HCT116 (cell line): ENCODE measurements at regions not wholly inside any gene's neighbourhood (a gene's known extent, or its start where the extent isn't known, plus 50 kb on each side); places are given as distances from the start of the nearest gene placed in this dataset.

ENCODE experiments used
- ATAC-seq: fragments of 200-7000 bp; cut with Tn5 transposase; 2 replicates; pipeline ENCODE4 v1.9.1; 2020; ENCODE audit warnings: mild to moderate bottlenecking, moderate library complexity
- BruUV-seq: library from RNA; stranded (reverse); fragments of 400-500 nt; replicated peaks from 2 replicates; lab custom pipeline; 2021; lab: Mats Ljungman, UMichigan
- CTCF ChIA-PET: fragments of 300-600 bp; sonication (Branson Sonifier 250); formaldehyde crosslinking; loops from one replicate; lab custom pipeline; 2021; ENCODE audit warnings: antibody characterized with exemption; lab: Charles Lee
- POLR2A ChIA-PET: fragments of 300-600, 350-600 bp; sonication (Branson Sonifier 250); formaldehyde crosslinking; loops from one replicate; lab custom pipeline; 2021; ENCODE audit warnings: antibody characterized with exemption; lab: Charles Lee
- RAD21 ChIA-PET, 2 experiments: fragments of 300-600 bp; sonication (Branson Sonifier 250); formaldehyde crosslinking; loops; one replicate each; lab custom pipeline; 2023; ENCODE audit warnings: low total read pairs in 2 of 2; ENCODE audit not compliant: uncharacterized antibody in 2 of 2, unreplicated experiment in 2 of 2, low non-redundant PET in 1 of 2; lab: Charles Lee
- DNase-seq: peaks from one replicate; pipeline ENCODE4 v3.0.0-alpha.2; 2010; ENCODE audit warnings: low read depth, low spot score
- H2AFZ ChIP-seq: fragments of 200-600 bp; shearing (Covaris generic), sonication (generic); 2 replicates; pipeline ENCODE4 v1.6.1; 2017; ENCODE audit warnings: low read depth, mixed run types, mixed read lengths, antibody characterized with exemption, low read length; ENCODE audit not compliant: poor library complexity, severe bottlenecking
- H3K27ac ChIP-seq: 2 replicates; pipeline ENCODE4 v1.5.1; 2012; ENCODE audit warnings: low read depth, low read length
- H3K27me3 ChIP-seq: fragments of 200-600 bp; sonication (generic); 2 replicates; pipeline ENCODE4 v1.6.1; 2016; ENCODE audit warnings: mixed run types, low read length, mixed read lengths; ENCODE audit not compliant: insufficient read depth
- H3K36me3 ChIP-seq, 2 experiments: fragments of 200-500 bp in 1 of 2; fragments of 200-600 bp in 1 of 2; sonication (Bioruptor generic) in 1 of 2; sonication (generic) in 1 of 2; 2 replicates each; pipeline versions ENCODE4 v1.5.1 to v1.6.1; 2014 to 2016; ENCODE audit warnings: low read length in 2 of 2, inconsistent platforms in 1 of 2, mixed read lengths in 1 of 2, mixed run types in 1 of 2; ENCODE audit not compliant: insufficient read depth in 2 of 2, control insufficient read depth in 1 of 2
- H3K4me1 ChIP-seq, 2 experiments: fragments of 200-600 bp in 1 of 2; sonication (generic) in 1 of 2; 2 replicates each; pipeline versions ENCODE4 v1.5.1 to v1.6.1; 2012 to 2017; ENCODE audit warnings: low read length in 2 of 2, inconsistent platforms in 1 of 2, mild to moderate bottlenecking in 1 of 2, mixed read lengths in 1 of 2, mixed run types in 1 of 2, moderate library complexity in 1 of 2; ENCODE audit not compliant: insufficient read depth in 2 of 2, control insufficient read depth in 1 of 2
- H3K4me2 ChIP-seq: fragments of 200-600 bp; sonication (generic); 2 replicates; pipeline ENCODE4 v1.6.1; 2017; ENCODE audit warnings: mixed run types, low read length, mixed read lengths
- H3K4me3 ChIP-seq, 2 experiments: fragments of 200-600 bp in 1 of 2; sonication (generic) in 1 of 2; replicated peaks in 1 of 2; 2 replicates each; pipeline ENCODE4 v1.5.1; 2011 to 2016; ENCODE audit warnings: low read length in 2 of 2, control low read depth in 1 of 2, low read depth in 1 of 2, mild to moderate bottlenecking in 1 of 2, mixed read lengths in 1 of 2, mixed run types in 1 of 2
- H3K79me2 ChIP-seq: fragments of 200-600 bp; sonication (generic); 2 replicates; pipeline ENCODE4 v1.6.1; 2017; ENCODE audit warnings: mild to moderate bottlenecking, mixed run types, low read length, moderate library complexity, mixed read lengths; ENCODE audit not compliant: insufficient read depth
- H3K9ac ChIP-seq: fragments of 200-600 bp; sonication (generic); 2 replicates; pipeline ENCODE4 v1.6.1; 2016; ENCODE audit warnings: low read length, mixed read lengths
- H3K9me2 ChIP-seq: fragments of 200-600 bp; sonication (generic), shearing (Covaris generic); 2 replicates; pipeline ENCODE4 v1.6.1; 2017; ENCODE audit warnings: mixed run types, mild to moderate bottlenecking, moderate library complexity; ENCODE audit not compliant: insufficient read depth
- H3K9me3 ChIP-seq, 2 experiments: fragments of 200-500 bp in 1 of 2; fragments of 200-600 bp in 1 of 2; sonication (Bioruptor generic) in 1 of 2; sonication (generic) in 1 of 2; 2 replicates each; pipeline ENCODE4 v1.6.1; 2014 to 2017; ENCODE audit warnings: low read length in 2 of 2, mixed read lengths in 2 of 2, inconsistent platforms in 1 of 2, low read depth in 1 of 2, mild to moderate bottlenecking in 1 of 2, mixed run types in 1 of 2, moderate library complexity in 1 of 2; ENCODE audit not compliant: control insufficient read depth in 1 of 2, insufficient read depth in 1 of 2
- H4K20me1 ChIP-seq: fragments of 200-600 bp; sonication (generic), shearing (Covaris generic); 2 replicates; pipeline ENCODE4 v1.6.1; 2017; ENCODE audit warnings: mixed run types, mild to moderate bottlenecking, moderate library complexity; ENCODE audit not compliant: insufficient read depth
- ATF3 ChIP-seq: IDR thresholded peaks from 2 replicates; pipeline ENCODE4 v1.6.1; 2012
- CEBPB ChIP-seq: IDR thresholded peaks from 2 replicates; pipeline ENCODE4 v1.6.1; 2012; ENCODE audit warnings: low read depth
- CTCF ChIP-seq, 3 experiments: fragments of 200-600 bp in 1 of 3; sonication (generic) in 1 of 3; IDR thresholded peaks in 2 of 3; conservative IDR thresholded peaks in 1 of 3; 2 replicates each; pipeline ENCODE4 v1.5.1; 2012 to 2017; ENCODE audit warnings: low read depth in 2 of 3, low read length in 2 of 3, antibody characterized with exemption in 1 of 3, borderline replicate concordance in 1 of 3, control low read depth in 1 of 3, mild to moderate bottlenecking in 1 of 3, mixed read lengths in 1 of 3, mixed run types in 1 of 3, moderate library complexity in 1 of 3; ENCODE audit not compliant: insufficient read depth in 1 of 3
- ELF1 ChIP-seq: IDR thresholded peaks from 2 replicates; pipeline ENCODE4 v1.6.1; 2012; ENCODE audit warnings: low read depth, borderline replicate concordance
- EZH2 ChIP-seq: fragments of 200-600 bp; sonication (generic); IDR thresholded peaks from 2 replicates; pipeline ENCODE4 v1.6.1; 2017; ENCODE audit warnings: antibody characterized with exemption, mixed run types
- EZH2phosphoT487 ChIP-seq: fragments of 200-600 bp; IDR thresholded peaks from 2 replicates; pipeline ENCODE4 v1.6.1; 2018; ENCODE audit warnings: antibody characterized with exemption, borderline replicate concordance
- FOSL1 ChIP-seq: IDR thresholded peaks from 2 replicates; pipeline ENCODE4 v1.6.1; 2012; ENCODE audit warnings: low read depth
- JUND ChIP-seq: IDR thresholded peaks from 2 replicates; pipeline ENCODE4 v1.6.1; 2012
- MAX ChIP-seq: IDR thresholded peaks from 2 replicates; pipeline ENCODE4 v1.6.1; 2012
- POLR2A ChIP-seq: IDR thresholded peaks from 2 replicates; pipeline ENCODE4 v1.7.0; 2011; ENCODE audit warnings: borderline replicate concordance; ENCODE audit not compliant: insufficient read depth, insufficient read length; ENCODE audit errors: extremely low read depth
- REST ChIP-seq: IDR thresholded peaks from 2 replicates; pipeline ENCODE4 v1.6.1; 2012; ENCODE audit warnings: low read depth
- SIN3A ChIP-seq: IDR thresholded peaks from 2 replicates; pipeline ENCODE4 v1.6.1; 2012; ENCODE audit warnings: low read depth
- ZBTB33 ChIP-seq: IDR thresholded peaks from 2 replicates; pipeline ENCODE4 v1.6.1; 2011; ENCODE audit warnings: mild to moderate bottlenecking, low read length, moderate library complexity; ENCODE audit not compliant: insufficient replicate concordance; ENCODE audit errors: extremely low read depth
- intact Hi-C: fragments of 100-400 bp; cut with micrococcal nuclease; formaldehyde crosslinking; loops from 2 replicates; pipeline ENCODE4 v1.10.0; 2022

- no peak for TF ChIP-seq ZBTB33
Measured at GRCh38 chr20:55782224-55782911, 223.0 kb downstream of the CBLN4 start (continued).

- Histone ChIP-seq H3K4me2 (no peak overlapping the region), H2AFZ (no peak overlapping the region), H3K27me3 (no peaks in the 10 kb centered on the region), H4K20me1 (no peaks in the 10 kb centered on the region), H3K9me2 (no peaks in the 10 kb centered on the region), H3K27ac (no peak overlapping the region), H3K36me3 (no peaks in the 10 kb centered on the region), H3K4me3 (no peak overlapping the region), H3K9me3 (peaks cover 9 to 30% of the 10 kb centered on the region in 2 experiments; a peak in 2 of 4 replicates), H3K4me1 (no peaks in the 10 kb centered on the region)
- ATAC-seq (no peak), DNase-seq (no peak)
- ChIA-PET POLR2A (no interaction called here), CTCF (no interaction called here), RAD21 (no interaction called here)
- TF ChIP-seq REST (no peak), EZH2 (no peak), CTCF (IDR thresholded peaks at IDR 0.05 in 2 of 3, conservative IDR thresholded peaks at IDR 0.05 in 1 of 3; ENCODE audit: borderline replicate concordance in 1 of 3, insufficient read depth in 1 of 3, low read depth in 2 of 3, low read length in 2 of 3) (no peak), JUND (no peak), POLR2A (no peak), ELF1 (no peak), FOSL1 (no peak), MAX (no peak), CEBPB (no peak), ATF3 (no peak), EZH2phosphoT487 (no peak), SIN3A (no peak)
- TF ChIP-seq, all 23 proteins: peak for 0
- H3K79me2 ChIP-seq, result no peaks in the 10 kb centered on the region
- BruUV-seq, result no TSS peak
- H3K9ac ChIP-seq, result no peak overlapping the region
- intact Hi-C loops, result no loop called here
Measured at GRCh38 chr20:55778796-55779195, 226.5 kb downstream of the CBLN4 start.
